ENCODE measurements at regions not wholly inside any gene's neighbourhood (a gene's known extent, or its start where the extent isn't known, plus 50 kb on each side); places are given as distances from the start of the nearest gene placed in this dataset.

DNA sequence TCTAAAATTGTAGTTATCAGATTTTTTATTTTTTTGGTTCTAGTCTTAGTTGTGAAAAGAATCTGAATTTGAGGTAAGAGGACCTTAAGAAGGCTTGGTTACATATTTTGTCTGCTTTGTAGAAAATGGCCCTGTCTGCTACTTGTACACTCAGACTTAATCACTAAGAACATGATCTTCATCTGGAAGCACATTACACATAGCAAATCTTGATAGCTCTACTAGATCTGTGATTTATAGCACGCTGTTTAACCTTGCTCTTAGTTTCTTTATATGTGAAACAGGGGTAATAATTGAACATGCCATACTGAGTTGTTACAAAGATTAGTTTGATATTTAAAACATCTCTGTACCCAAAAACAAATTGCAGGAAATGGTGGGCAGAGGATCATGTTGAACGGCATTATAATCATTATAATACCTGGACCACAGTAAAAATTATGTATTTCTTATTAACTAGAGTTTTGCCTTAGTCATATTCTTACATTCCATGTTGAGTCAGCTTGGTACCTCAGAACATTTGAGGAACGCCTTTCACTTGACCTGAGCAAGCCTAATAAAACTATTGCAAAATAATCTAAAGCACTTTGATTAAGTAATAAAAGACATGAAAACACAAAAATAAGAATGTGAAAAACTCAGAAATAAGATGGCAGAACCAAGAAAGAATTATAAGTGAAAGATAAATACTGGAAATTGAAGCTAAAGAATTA lies 738.0 kb upstream of the AADAT start:
- TF ChIP-seq CTCF (IDR thresholded peaks at IDR 0.05), result no peak
- no peak for TF ChIP-seq POLR2A (IDR thresholded peaks at IDR 0.05)

All from body of pancreas (tissue), 4 donors.